LNCaP clone FGC (cell line): ENCODE measurements at regions not wholly inside any gene's neighbourhood (a gene's known extent, or its start where the extent isn't known, plus 50 kb on each side); places are given as distances from the start of the nearest gene placed in this dataset.

Experiments used
- DNase-seq: peaks from one replicate; pipeline ENCODE4 v3.0.0-alpha.2; 2011; ENCODE audit warnings: low read depth
- H3K4me3 ChIP-seq: 2 replicates; pipeline ENCODE4 v1.5.1; 2011; ENCODE audit warnings: mild to moderate bottlenecking, low read depth, low read length, control low read depth
- CTCF ChIP-seq: IDR thresholded peaks from 2 replicates; pipeline ENCODE4 v1.5.1; 2012; ENCODE audit warnings: mild to moderate bottlenecking; ENCODE audit not compliant: control insufficient read depth, insufficient read depth; ENCODE audit errors: extremely low read depth

GRCh38 chr12:83659321-83659720, 972.6 kb downstream of the TMTC2 start:
- no peak for DNase-seq
- TF ChIP-seq CTCF = no peak
- no peak overlapping the region for H3K4me3 ChIP-seq

GRCh38 chr12:83656004-83656403, 969.3 kb downstream of the TMTC2 start:
- TF ChIP-seq CTCF = no peak
- no peak overlapping the region for H3K4me3 ChIP-seq
- no peak for DNase-seq

GRCh38 chr12:83642205-83642604, 955.5 kb downstream of the TMTC2 start:
- DNase-seq = no peak
- no peak overlapping the region for H3K4me3 ChIP-seq
- no peak for TF ChIP-seq CTCF

- no peak for TF ChIP-seq CTCF
- no peak overlapping the region for H3K4me3 ChIP-seq
- no peak for DNase-seq
These were observed 955.1 kb downstream of the TMTC2 start for GRCh38 chr12:83641789-83642188.

- TF ChIP-seq CTCF = no peak
These were observed 948.1 kb downstream of the TMTC2 start for GRCh38 chr12:83634726-83635267.

GRCh38 chr12:83630526-83630925, 943.8 kb downstream of the TMTC2 start:
- no peak for DNase-seq
- TF ChIP-seq CTCF = no peak
- H3K4me3 ChIP-seq = no peak overlapping the region

More at GRCh38 chr12:83634726-83635267, 948.1 kb downstream of the TMTC2 start:
- DNase-seq = no peak
- H3K4me3 ChIP-seq = no peak overlapping the region

GRCh38 chr12:83629931-83630330, 943.2 kb downstream of the TMTC2 start:
- no peak for TF ChIP-seq CTCF
- no peak for DNase-seq
- H3K4me3 ChIP-seq = no peak overlapping the region
